SK-N-SH (cell line): ENCODE measurements at regions not wholly inside any gene's neighbourhood (a gene's known extent, or its start where the extent isn't known, plus 50 kb on each side); places are given as distances from the start of the nearest gene placed in this dataset.

Experiments
- CTCF ChIA-PET: fragments of 300-600, 350-600 bp; formaldehyde crosslinking; extraction: SDS; loops from one replicate; lab custom pipeline; 2021; lab: Yijun Ruan, JAX
- POLR2A ChIA-PET: fragments of 350-600 bp; sonication (Branson Sonifier 250); formaldehyde crosslinking; extraction: SDS; loops from one replicate; lab custom pipeline; 2020; ENCODE audit warnings: antibody characterized with exemption, inconsistent platforms; lab: Yijun Ruan, JAX
- DNase-seq: peaks from one replicate; pipeline ENCODE4 v3.0.0; 2012
- H2AFZ ChIP-seq: fragments of 200-600 bp; sonication (generic); 2 replicates; pipeline ENCODE4 v1.8.1; 2016; ENCODE audit warnings: antibody characterized with exemption, mild to moderate bottlenecking, low read depth
- H3F3A ChIP-seq: fragments of 200-600 bp; sonication (generic); replicated peaks from 2 replicates; pipeline ENCODE3; 2016; ENCODE audit warnings: antibody characterized with exemption, mild to moderate bottlenecking; ENCODE audit not compliant: insufficient read depth
- H3K27ac ChIP-seq, 2 experiments: fragments of 200-500 bp in 1 of 2; fragments of 200-600 bp in 1 of 2; sonication (Bioruptor generic) in 1 of 2; sonication (generic), shearing (Covaris generic) in 1 of 2; 2 replicates each; pipeline versions ENCODE4 v1.5.1 to v1.6.1; 2014 to 2016; ENCODE audit warnings: low read depth in 2 of 2, inconsistent platforms in 1 of 2, low read length in 1 of 2, mild to moderate bottlenecking in 1 of 2, mixed read lengths in 1 of 2
- H3K27me3 ChIP-seq: fragments of 200-600 bp; sonication (generic), shearing (Covaris generic); 2 replicates; pipeline ENCODE4 v1.6.1; 2016; ENCODE audit warnings: mixed run types; ENCODE audit not compliant: insufficient read depth
- H3K36me3 ChIP-seq, 2 experiments: fragments of 200-500 bp in 1 of 2; fragments of 200-600 bp in 1 of 2; sonication (Bioruptor generic) in 1 of 2; sonication (generic) in 1 of 2; replicated peaks in 1 of 2; 2 replicates each; pipeline versions ENCODE3 to v1.5.1; 2014 to 2016; ENCODE audit warnings: low read length in 1 of 2, mild to moderate bottlenecking in 1 of 2; ENCODE audit not compliant: insufficient read depth in 2 of 2, control insufficient read depth in 1 of 2
- H3K4me1 ChIP-seq, 2 experiments: fragments of 200-500 bp in 1 of 2; fragments of 200-600 bp in 1 of 2; sonication (Bioruptor generic) in 1 of 2; sonication (generic), shearing (Covaris generic) in 1 of 2; 2 replicates each; pipeline versions ENCODE4 v1.5.1 to v1.6.1; 2014 to 2016; ENCODE audit warnings: low read depth in 1 of 2, low read length in 1 of 2, mixed run types in 1 of 2; ENCODE audit not compliant: insufficient read depth in 2 of 2, control insufficient read depth in 1 of 2
- H3K4me2 ChIP-seq: fragments of 200-600 bp; sonication (generic), shearing (Covaris generic); 2 replicates; pipeline ENCODE4 v1.6.1; 2017; ENCODE audit warnings: mixed run types
- H3K4me3 ChIP-seq, 2 experiments: fragments of 200-500 bp in 1 of 2; fragments of 200-600 bp in 1 of 2; sonication (Bioruptor generic) in 1 of 2; sonication (generic), shearing (Covaris generic) in 1 of 2; 2 replicates each; pipeline versions ENCODE4 v1.5.1 to v1.8.1; 2014 to 2016; ENCODE audit warnings: low read depth in 2 of 2, inconsistent platforms in 1 of 2, low read length in 1 of 2, mild to moderate bottlenecking in 1 of 2, mixed read lengths in 1 of 2, moderate library complexity in 1 of 2
- H3K79me2 ChIP-seq: fragments of 200-600 bp; sonication (generic); 2 replicates; pipeline ENCODE4 v1.8.1; 2017; ENCODE audit warnings: mild to moderate bottlenecking; ENCODE audit not compliant: insufficient read depth
- H3K9ac ChIP-seq: fragments of 200-600 bp; sonication (generic); 2 replicates; pipeline ENCODE4 v1.6.1; 2017; ENCODE audit warnings: mixed run types
- H3K9me2 ChIP-seq: fragments of 200-600 bp; sonication (generic); 2 replicates; pipeline ENCODE4 v1.6.1; 2017; ENCODE audit warnings: mixed run types
- H3K9me3 ChIP-seq: fragments of 200-600 bp; sonication (generic); 2 replicates; pipeline ENCODE4 v1.6.1; 2017; ENCODE audit warnings: mixed run types, mild to moderate bottlenecking, moderate library complexity
- H4K20me1 ChIP-seq: fragments of 200-600 bp; sonication (generic); 2 replicates; pipeline ENCODE4 v1.6.1; 2017; ENCODE audit warnings: mild to moderate bottlenecking, mixed run types; ENCODE audit not compliant: insufficient read depth
- ELF1 ChIP-seq: IDR thresholded peaks from 2 replicates; pipeline ENCODE4 v1.4.0; 2012
- EP300 ChIP-seq, 2 experiments: IDR thresholded peaks; 2 replicates each; pipeline versions ENCODE4 v1.4.0 to v1.6.1; 2012; ENCODE audit warnings: borderline replicate concordance in 1 of 2, low read depth in 1 of 2, low read length in 1 of 2
- EZH2phosphoT487 ChIP-seq: fragments of 200-600 bp; sonication (generic); IDR thresholded peaks from 2 replicates; pipeline ENCODE4 v1.6.1; 2017; ENCODE audit warnings: low read depth, mixed run types, mild to moderate bottlenecking, antibody characterized with exemption, moderate library complexity, borderline replicate concordance
- FOXM1 ChIP-seq: IDR thresholded peaks from 2 replicates; pipeline ENCODE4 v1.4.0; 2012; ENCODE audit warnings: low read depth, mild to moderate bottlenecking
- GATA2 ChIP-seq: sonication (generic); formaldehyde crosslinking; IDR thresholded peaks from 2 replicates; pipeline ENCODE4 v1.5.0; 2020; ENCODE audit warnings: mild to moderate bottlenecking, missing genetic modification reagents
- JUND ChIP-seq: IDR thresholded peaks from 2 replicates; pipeline ENCODE4 v1.4.0; 2012
- MEF2A ChIP-seq: IDR thresholded peaks from 2 replicates; pipeline ENCODE4 v1.4.0; 2012; ENCODE audit warnings: low read depth, borderline replicate concordance
- MXI1 ChIP-seq: IDR thresholded peaks from 2 replicates; pipeline ENCODE4 v1.6.1; 2012; ENCODE audit warnings: mild to moderate bottlenecking, low read depth, low read length, improper control_type of control experiment
- POLR2AphosphoS5 ChIP-seq: IDR thresholded peaks from 2 replicates; pipeline ENCODE4 v1.6.1; 2012; ENCODE audit warnings: low read depth, low read length
- RAD21 ChIP-seq: IDR thresholded peaks from 2 replicates; pipeline ENCODE4 v1.6.1; 2012; ENCODE audit warnings: mild to moderate bottlenecking, low read length
- RCOR1 ChIP-seq: fragments of 150-350 bp; IDR thresholded peaks from 2 replicates; pipeline ENCODE4 v1.6.1; 2017; ENCODE audit warnings: antibody characterized with exemption, low read length
- RFX5 ChIP-seq: IDR thresholded peaks from 2 replicates; pipeline ENCODE4 v1.6.1; 2012; ENCODE audit warnings: mild to moderate bottlenecking, improper control_type of control experiment, low read length
- SMC3 ChIP-seq: IDR thresholded peaks from 2 replicates; pipeline ENCODE4 v1.6.1; 2012; ENCODE audit warnings: low read depth, low read length, improper control_type of control experiment
- TAF1 ChIP-seq: IDR thresholded peaks from 2 replicates; pipeline ENCODE4 v1.6.1; 2012; ENCODE audit warnings: low read depth, mild to moderate bottlenecking, low read length, moderate library complexity, borderline replicate concordance
- TEAD4 ChIP-seq: IDR thresholded peaks from 2 replicates; pipeline ENCODE4 v1.4.0; 2012; ENCODE audit warnings: mild to moderate bottlenecking, borderline replicate concordance; ENCODE audit not compliant: insufficient read depth
- ZBTB33 ChIP-seq: IDR thresholded peaks from 2 replicates; pipeline ENCODE4 v1.4.0; 2012; ENCODE audit warnings: low read depth, borderline replicate concordance
- WGBS: methylation state at CpG from one replicate; pipeline ENCODE4 v1.1.6; 2017; ENCODE audit warnings: low lambda C conversion rate; 5-methylcytosine and 5-hydroxymethylcytosine counted together
- TF ChIP-seq, protein P1 (sequence below): fragments of 150-350 bp; IDR thresholded peaks from 2 replicates; pipeline ENCODE4 v1.6.1; 2016; ENCODE audit warnings: mild to moderate bottlenecking, low read depth, low read length
- TF ChIP-seq, protein P2 (sequence below): IDR thresholded peaks from 2 replicates; pipeline ENCODE4; 2012
- TF ChIP-seq, protein P3 (sequence below): IDR thresholded peaks from 2 replicates; pipeline ENCODE4 v1.4.0; 2012; ENCODE audit warnings: low read depth

DNA sequence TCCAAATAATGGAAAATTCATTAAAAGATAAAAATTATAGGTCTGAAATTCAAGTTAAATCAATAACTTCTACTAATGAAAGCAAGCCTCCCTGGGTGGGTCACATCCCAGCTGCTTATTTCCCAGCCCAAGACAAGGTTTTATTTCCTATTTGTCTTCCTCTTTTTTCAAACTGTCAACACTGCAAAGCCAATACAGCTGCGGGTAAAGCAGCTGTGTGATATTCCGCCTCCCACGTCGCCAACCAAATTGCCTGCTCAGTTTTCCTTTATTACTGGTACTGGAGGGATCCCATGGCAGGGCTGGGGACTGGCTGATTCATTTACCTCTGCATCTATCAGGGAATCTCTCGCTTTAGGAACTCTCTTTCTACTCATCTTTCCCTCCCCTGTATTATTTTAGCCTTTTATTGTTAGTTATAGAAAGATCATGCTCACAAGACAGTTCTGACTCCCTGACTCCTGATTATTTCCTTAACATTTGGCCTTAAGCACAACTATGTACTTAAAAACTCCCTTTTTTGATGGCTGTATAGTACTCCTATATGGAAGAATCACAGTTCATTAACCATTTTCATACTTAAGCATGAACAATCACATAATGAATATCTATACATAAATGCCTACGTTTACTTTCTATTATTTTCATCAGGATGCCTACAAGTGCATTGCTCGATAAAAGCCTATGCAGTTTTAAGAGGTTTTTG is 253.1 kb downstream of the CDCA7 start:
- 67% methylated on average over 7 of the region's 7 CpGs for WGBS
- Histone ChIP-seq H4K20me1 (no peaks in the 10 kb centered on the region), H3K4me3 (no peak overlapping the region), H2AFZ (no peak overlapping the region), H3K9me2 (no peaks in the 10 kb centered on the region), H3K9me3 (no peaks in the 10 kb centered on the region), H3F3A (no peaks in the 10 kb centered on the region), H3K36me3 (no peaks in the 10 kb centered on the region), H3K27ac (no peak overlapping the region), H3K27me3 (no peaks in the 10 kb centered on the region), H3K79me2 (no peaks in the 10 kb centered on the region), H3K9ac (no peak overlapping the region), H3K4me1 (no peaks in the 10 kb centered on the region), H3K4me2 (no peak overlapping the region)
- POLR2A ChIA-PET: no interaction called here
- CTCF ChIA-PET: interaction anchor here (0.6 kb wide), 1 partner anchor 219 kb away, joined by 3 read pairs; no protein-coding TSS in a partner anchor
- no peak for TF ChIP-seq EZH2phosphoT487
- no peak for TF ChIP-seq POLR2AphosphoS5
- no peak for TF ChIP-seq MXI1
- no peak for TF ChIP-seq TAF1
- TF ChIP-seq GATA2: no peak
- TF ChIP-seq ZBTB33: no peak
- TF ChIP-seq TEAD4: no peak
- no peak for TF ChIP-seq MEF2A
- TF ChIP-seq, protein P1, sequence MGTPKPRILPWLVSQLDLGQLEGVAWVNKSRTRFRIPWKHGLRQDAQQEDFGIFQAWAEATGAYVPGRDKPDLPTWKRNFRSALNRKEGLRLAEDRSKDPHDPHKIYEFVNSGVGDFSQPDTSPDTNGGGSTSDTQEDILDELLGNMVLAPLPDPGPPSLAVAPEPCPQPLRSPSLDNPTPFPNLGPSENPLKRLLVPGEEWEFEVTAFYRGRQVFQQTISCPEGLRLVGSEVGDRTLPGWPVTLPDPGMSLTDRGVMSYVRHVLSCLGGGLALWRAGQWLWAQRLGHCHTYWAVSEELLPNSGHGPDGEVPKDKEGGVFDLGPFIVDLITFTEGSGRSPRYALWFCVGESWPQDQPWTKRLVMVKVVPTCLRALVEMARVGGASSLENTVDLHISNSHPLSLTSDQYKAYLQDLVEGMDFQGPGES: no peak
- no peak for TF ChIP-seq JUND
- TF ChIP-seq, all 33 proteins: peak for 0
- no peak for DNase-seq

GRCh38 chr2:173611121-173611520 is 256.4 kb downstream of the CDCA7 start:
- no peaks in the 10 kb centered on the region for H3F3A ChIP-seq
- H3K9me3 ChIP-seq: no peaks in the 10 kb centered on the region
- whole genome bisulfite sequencing: 70% methylated on average over 5 of the region's 5 CpGs
- H3K4me3 ChIP-seq: no peak overlapping the region
- no peak overlapping the region for H2AFZ ChIP-seq
- ChIA-PET CTCF (no interaction called here), POLR2A (no interaction called here)
- no peaks in the 10 kb centered on the region for H3K27me3 ChIP-seq
- H4K20me1 ChIP-seq: no peaks in the 10 kb centered on the region
- H3K4me2 ChIP-seq: no peak overlapping the region
- DNase-seq: no peak
- H3K36me3 ChIP-seq: no peaks in the 10 kb centered on the region
- H3K9ac ChIP-seq: no peak overlapping the region
- H3K9me2 ChIP-seq: no peaks in the 10 kb centered on the region
- no peak overlapping the region for H3K27ac ChIP-seq
- H3K79me2 ChIP-seq: no peaks in the 10 kb centered on the region
- H3K4me1 ChIP-seq: no peaks in the 10 kb centered on the region
- TF ChIP-seq POLR2AphosphoS5 (no peak), RFX5 (no peak), RAD21 (no peak), FOXM1 (no peak), RCOR1 (no peak), EP300 (IDR thresholded peaks at IDR 0.05; ENCODE audit: borderline replicate concordance in 1 of 2, low read depth in 1 of 2, low read length in 1 of 2) (no peak), TAF1 (no peak), ZBTB33 (no peak), ELF1 (no peak), SMC3 (no peak)
- TF ChIP-seq, protein P1: no peak
- TF ChIP-seq, protein P2, sequence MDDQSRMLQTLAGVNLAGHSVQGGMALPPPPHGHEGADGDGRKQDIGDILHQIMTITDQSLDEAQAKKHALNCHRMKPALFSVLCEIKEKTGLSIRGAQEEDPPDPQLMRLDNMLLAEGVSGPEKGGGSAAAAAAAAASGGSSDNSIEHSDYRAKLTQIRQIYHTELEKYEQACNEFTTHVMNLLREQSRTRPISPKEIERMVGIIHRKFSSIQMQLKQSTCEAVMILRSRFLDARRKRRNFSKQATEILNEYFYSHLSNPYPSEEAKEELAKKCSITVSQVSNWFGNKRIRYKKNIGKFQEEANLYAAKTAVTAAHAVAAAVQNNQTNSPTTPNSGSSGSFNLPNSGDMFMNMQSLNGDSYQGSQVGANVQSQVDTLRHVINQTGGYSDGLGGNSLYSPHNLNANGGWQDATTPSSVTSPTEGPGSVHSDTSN: no peak
- TF ChIP-seq, protein P3, sequence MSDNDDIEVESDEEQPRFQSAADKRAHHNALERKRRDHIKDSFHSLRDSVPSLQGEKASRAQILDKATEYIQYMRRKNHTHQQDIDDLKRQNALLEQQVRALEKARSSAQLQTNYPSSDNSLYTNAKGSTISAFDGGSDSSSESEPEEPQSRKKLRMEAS: no peak
